ENCODE measurements at regions not wholly inside any gene's neighbourhood (a gene's known extent, or its start where the extent isn't known, plus 50 kb on each side); places are given as distances from the start of the nearest gene placed in this dataset.

DNA sequence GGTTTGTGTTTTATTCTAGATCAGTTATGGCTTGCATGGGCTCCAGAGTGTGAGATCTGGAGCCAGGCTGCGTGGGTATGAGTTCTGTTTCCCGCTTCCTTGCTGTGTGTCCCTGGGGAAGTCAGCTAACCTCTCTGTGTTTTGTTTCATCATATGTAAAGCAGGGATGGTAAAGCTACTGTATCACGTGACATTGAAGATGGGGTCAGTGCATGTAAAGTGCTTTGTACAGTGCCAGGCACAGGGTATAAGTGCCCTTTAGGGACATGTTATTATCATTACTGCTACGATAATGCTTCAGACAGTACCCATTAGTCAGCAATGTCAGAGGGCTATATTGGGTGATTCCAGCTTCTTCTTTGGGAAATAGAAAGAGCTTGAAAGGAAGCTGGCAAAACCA, 186.2 kb downstream of the FOXL1 start:
- no peak for TF ChIP-seq EZH2 (IDR thresholded peaks at IDR 0.05; ENCODE audit: borderline replicate concordance, low read depth, low read length, severe bottlenecking)
- no peak for TF ChIP-seq CTCF (IDR thresholded peaks at IDR 0.05; ENCODE audit: borderline replicate concordance, extremely low read depth, low read length, poor library complexity, severe bottlenecking)
